ENCODE measurements at regions not wholly inside any gene's neighbourhood (a gene's known extent, or its start where the extent isn't known, plus 50 kb on each side); places are given as distances from the start of the nearest gene placed in this dataset.

DNA sequence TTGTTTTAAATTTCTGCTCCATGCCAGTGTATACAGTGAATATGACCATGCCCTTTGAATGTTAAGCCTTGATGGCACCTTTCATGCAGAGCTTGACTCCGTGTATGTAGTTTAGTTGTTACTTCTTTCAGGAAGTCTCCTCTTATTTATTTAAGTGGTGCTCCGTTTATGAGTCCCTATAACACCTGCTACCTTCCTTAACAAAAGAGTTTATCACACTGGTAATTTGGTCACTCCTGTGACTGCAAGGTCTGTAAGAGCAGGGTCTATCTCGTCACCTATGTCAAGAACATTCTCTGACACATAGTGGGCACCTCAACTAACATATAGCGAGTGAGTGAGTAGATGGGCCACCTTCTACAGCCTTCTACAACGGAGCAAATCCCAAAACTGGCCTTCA, 152.5 kb downstream of the CCDC34 start:
- intact Hi-C loops (cut with DNase I, micrococcal nuclease): no loop called here
- Mint-ChIP-seq H3K9me3 (ENCODE audit: low read depth) (no peaks in the 10 kb centered on the region), H3K4me1 (no peaks in the 10 kb centered on the region), H3K36me3 (ENCODE audit: low read depth) (no peaks in the 10 kb centered on the region), H3K27me3 (peaks cover 5% of the 10 kb centered on the region), H3K4me3 (no peak overlapping the region), H3K27ac (no peak overlapping the region)
- ChIA-PET POLR2A (no interaction called here), CTCF (interaction anchor here (1.6 kb wide), 1 partner anchor 275 kb away, joined by 3 read pairs; no protein-coding TSS in a partner anchor)
- ATAC-seq (no peak), DNase-seq (no peak)

DNA sequence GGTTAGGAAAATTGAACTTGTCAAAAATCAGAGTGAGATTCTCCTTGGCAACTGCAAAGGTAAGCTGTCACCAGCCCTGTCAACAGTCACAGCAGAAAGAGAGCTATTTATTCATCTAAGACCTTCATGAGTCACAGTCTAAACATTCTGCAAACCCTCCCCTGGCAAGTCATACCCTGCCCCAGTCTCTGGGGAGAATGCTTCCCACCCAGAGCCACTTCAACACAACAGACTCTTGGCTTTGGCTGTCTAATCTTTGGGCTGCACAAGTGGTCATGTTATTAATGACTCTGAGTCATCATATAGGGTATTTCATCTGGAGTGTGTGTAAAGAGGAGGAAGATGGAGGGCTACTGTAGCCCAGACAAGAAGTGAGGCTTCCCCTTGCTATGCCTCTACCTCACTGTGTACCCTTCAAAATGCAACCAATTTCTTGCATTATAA, 153.4 kb downstream of the CCDC34 start:
- intact Hi-C loops (cut with DNase I, micrococcal nuclease): no loop called here
- H3K27ac Mint-ChIP-seq: no peak overlapping the region
- DNase-seq (no peak), ATAC-seq (no peak)
- no peaks in the 10 kb centered on the region for H3K9me3 Mint-ChIP-seq (ENCODE audit: low read depth)
- H3K4me3 Mint-ChIP-seq: no peak overlapping the region
- no peaks in the 10 kb centered on the region for H3K36me3 Mint-ChIP-seq (ENCODE audit: low read depth)
- ChIA-PET POLR2A (no interaction called here), CTCF (interaction anchor here (1.6 kb wide), 1 partner anchor 276 kb away, joined by 3 read pairs; no protein-coding TSS in a partner anchor)
- no peaks in the 10 kb centered on the region for H3K4me1 Mint-ChIP-seq
- peaks cover 2% of the 10 kb centered on the region for H3K27me3 Mint-ChIP-seq

DNA sequence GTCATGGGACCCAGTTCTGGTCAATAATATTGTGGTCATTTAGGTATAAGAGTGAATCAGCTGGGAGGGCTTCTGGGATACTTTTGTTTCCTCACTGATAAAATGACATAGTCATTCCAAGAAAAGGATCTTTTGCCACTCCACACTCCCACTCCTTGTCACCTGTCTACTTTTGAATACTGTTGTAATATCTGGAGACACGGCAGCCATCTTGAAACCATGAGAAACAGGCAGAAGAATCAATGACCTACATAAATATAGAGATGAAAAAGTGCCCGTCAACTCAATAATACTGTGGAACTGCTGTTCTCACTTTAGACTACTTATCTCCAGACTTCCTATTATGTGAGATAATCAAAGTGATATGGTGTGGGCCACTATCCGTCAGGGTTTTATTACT, 154.2 kb downstream of the CCDC34 start:
- no peak overlapping the region for H3K4me3 Mint-ChIP-seq
- peaks cover 2% of the 10 kb centered on the region for H3K27me3 Mint-ChIP-seq
- ATAC-seq (no peak), DNase-seq (no peak)
- ChIA-PET POLR2A (no interaction called here), CTCF (interaction anchor here (0.8 kb wide), 1 partner anchor 284 kb away, joined by 4 read pairs; no protein-coding TSS in a partner anchor)
- no peaks in the 10 kb centered on the region for H3K36me3 Mint-ChIP-seq (ENCODE audit: low read depth)
- H3K9me3 Mint-ChIP-seq (ENCODE audit: low read depth): no peaks in the 10 kb centered on the region
- intact Hi-C loops (cut with DNase I, micrococcal nuclease): no loop called here
- no peaks in the 10 kb centered on the region for H3K4me1 Mint-ChIP-seq
- H3K27ac Mint-ChIP-seq: no peak overlapping the region

DNA sequence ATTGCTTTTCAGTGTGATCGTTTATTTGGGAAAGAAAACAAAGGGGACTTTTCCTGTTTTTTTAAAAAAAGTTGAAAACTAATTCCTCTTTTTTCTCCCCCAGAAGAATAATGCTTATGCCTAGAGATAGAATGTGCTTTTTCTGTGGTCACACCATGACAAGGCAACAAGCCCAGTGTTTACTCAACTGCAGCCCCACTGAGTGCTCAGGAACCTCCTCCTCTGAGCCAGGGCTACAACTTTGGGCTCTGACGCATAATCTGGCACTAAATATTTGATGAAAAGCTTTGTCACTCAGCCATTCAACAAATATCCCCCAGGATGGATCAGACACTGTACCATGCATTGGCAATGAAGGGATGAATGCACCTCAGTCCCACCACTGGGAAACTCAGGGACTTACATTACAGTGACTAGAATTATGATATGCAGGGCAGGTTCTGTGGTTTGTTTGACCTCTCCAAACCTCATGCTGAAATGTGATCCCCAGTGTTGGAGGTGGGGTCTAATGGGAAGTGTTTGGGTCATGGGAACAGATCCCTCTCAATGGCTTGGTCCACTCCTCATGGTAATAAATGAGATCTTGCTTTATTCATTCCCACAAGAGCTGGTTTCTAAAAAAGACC, 155.9 kb downstream of the CCDC34 start:
- Mint-ChIP-seq H3K27ac (no peak overlapping the region), H3K4me1 (no peaks in the 10 kb centered on the region), H3K9me3 (ENCODE audit: low read depth) (no peaks in the 10 kb centered on the region), H3K36me3 (ENCODE audit: low read depth) (no peaks in the 10 kb centered on the region), H3K27me3 (peaks cover 2% of the 10 kb centered on the region), H3K4me3 (no peak overlapping the region)
- DNase-seq (no peak), ATAC-seq (no peak)
- CTCF ChIA-PET: interaction anchor here (0.7 to 0.9 kb wide), 2 partner anchors 11 to 279 kb away, joined by 3 read pairs; no protein-coding TSS in a partner anchor
- POLR2A ChIA-PET: no interaction called here
- intact Hi-C loops (cut with DNase I, micrococcal nuclease): no loop called here

DNA sequence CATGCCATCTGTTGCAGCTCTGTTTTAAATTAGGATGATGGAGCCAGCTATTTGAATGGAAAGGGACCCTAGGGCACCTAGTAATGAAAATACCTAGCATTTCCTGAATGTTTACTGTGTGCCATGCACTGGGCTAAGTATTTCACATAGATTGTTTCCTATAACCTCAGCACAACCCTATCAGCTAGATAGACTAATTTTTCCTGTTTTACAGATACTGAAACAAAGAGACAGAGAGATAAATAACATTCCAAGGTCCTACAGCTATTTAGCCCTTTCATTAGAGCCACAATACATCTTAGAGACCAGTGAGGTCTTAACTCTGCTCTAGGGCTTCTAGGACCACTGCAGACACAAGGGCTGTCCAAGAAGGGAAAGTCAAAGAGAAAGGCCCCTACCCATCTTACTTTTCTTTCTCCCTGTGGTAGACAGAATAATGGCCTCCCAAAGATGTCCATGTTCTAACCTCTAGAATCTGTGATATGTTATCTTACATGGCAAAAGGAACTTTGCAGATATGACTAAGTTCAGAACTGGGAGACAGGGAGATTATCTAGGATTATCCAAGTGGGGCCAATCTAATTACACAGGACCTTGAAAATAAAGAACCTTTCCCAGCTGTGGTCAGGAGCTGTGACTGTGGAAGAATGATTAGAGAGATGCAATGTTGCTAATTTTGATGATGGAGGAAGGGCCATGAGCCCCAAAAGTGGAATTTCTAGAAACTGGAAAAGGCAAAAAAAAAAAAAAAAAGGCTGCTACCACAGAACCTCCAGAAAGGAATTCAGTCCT, 157.0 kb downstream of the CCDC34 start:
- POLR2A ChIA-PET: no interaction called here
- ATAC-seq (no peak), DNase-seq (no peak)
- Mint-ChIP-seq H3K4me1 (no peaks in the 10 kb centered on the region), H3K27ac (no peak overlapping the region), H3K9me3 (ENCODE audit: low read depth) (no peaks in the 10 kb centered on the region), H3K27me3 (peaks cover 3% of the 10 kb centered on the region), H3K36me3 (ENCODE audit: low read depth) (no peaks in the 10 kb centered on the region), H3K4me3 (no peak overlapping the region)
- CTCF ChIA-PET: no interaction called here
- intact Hi-C loops (cut with DNase I, micrococcal nuclease): no loop called here

DNA sequence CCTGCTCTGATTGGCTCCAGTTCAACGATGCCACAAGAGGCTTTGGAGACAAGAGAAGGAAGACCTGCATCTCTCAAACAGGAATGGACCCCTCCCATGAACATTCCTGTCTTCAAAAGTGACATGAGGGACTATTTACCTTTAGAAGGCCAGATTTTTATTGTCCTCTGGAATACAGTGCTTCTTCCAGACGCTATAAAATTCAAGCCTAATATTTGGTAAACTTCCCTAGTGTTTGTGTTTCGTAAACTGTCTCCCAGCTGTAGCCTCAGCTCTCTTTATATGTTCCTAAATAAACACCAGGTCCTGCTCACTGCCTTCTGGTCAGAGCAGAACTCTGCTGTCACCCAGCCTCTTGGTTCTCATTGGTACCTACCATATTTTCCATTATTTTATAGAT, 157.8 kb downstream of the CCDC34 start:
- Mint-ChIP-seq H3K4me3 (no peak overlapping the region), H3K27me3 (peaks cover 3% of the 10 kb centered on the region), H3K36me3 (ENCODE audit: low read depth) (no peaks in the 10 kb centered on the region), H3K27ac (no peak overlapping the region), H3K9me3 (ENCODE audit: low read depth) (no peaks in the 10 kb centered on the region), H3K4me1 (no peaks in the 10 kb centered on the region)
- POLR2A ChIA-PET: no interaction called here
- no peak for ATAC-seq
- intact Hi-C loops (cut with DNase I, micrococcal nuclease): no loop called here
- CTCF ChIA-PET: no interaction called here
- no peak for DNase-seq

DNA sequence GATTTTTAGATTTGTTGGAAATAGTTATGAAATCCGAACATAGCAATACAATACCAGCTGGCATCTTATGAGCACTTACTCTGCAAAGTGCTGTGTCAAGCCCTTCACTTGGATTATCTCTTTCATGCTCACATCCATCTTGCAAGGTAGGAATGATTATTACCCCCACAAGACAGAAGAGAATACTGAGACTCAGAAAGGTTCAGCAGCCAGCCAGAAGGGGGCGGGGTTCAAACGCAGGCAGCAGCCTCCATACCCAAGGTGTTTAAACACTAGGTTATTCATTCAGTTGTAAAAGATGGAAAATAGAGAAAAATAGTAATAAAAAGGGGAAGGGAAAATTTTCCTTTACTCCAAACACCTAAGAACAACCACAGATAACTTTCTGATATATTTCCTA, 158.5 kb downstream of the CCDC34 start:
- CTCF ChIA-PET: interaction anchor here (0.5 to 0.6 kb wide), 2 partner anchors 36 to 1863 kb away, joined by 3 read pairs; no protein-coding TSS in a partner anchor
- peaks cover 3% of the 10 kb centered on the region for H3K27me3 Mint-ChIP-seq
- H3K4me1 Mint-ChIP-seq: no peaks in the 10 kb centered on the region

DNA sequence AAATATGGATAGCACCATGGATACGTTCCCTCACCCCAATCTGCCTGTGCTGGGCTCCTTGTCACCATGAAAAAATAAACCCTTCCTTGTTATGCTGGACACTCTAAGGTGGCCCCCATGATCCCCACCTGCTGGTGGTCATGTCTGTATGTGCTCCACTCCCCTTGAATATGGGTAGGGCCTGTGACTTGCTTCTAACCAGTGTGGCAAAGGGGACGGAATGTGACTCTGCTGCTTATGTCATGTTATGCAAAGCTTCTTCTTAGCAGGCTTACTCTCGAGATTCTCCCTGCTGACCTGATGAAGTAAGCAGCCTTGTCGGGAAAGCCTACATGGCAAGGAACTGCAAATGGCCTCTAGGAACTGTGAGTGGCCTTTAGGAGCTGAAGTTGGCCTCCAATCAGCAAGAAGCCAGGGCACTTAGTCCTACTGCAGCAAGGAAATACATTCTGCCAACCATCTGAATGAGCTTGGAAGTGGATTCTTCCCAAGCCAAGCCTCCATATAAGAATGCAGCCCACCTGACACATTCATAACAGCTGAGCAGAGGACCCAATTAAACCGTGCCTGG, 159.9 kb downstream of the CCDC34 start:
- ATAC-seq: no peak
- no peaks in the 10 kb centered on the region for H3K9me3 Mint-ChIP-seq (ENCODE audit: low read depth)
- intact Hi-C loops (cut with DNase I, micrococcal nuclease): no loop called here
- H3K27me3 Mint-ChIP-seq: peaks cover 5% of the 10 kb centered on the region
- CTCF ChIA-PET: interaction anchor here (1.0 kb wide), 1 partner anchor 283 kb away, joined by 4 read pairs; no protein-coding TSS in a partner anchor
- H3K4me3 Mint-ChIP-seq: no peak overlapping the region
- H3K4me1 Mint-ChIP-seq: no peaks in the 10 kb centered on the region
- no peaks in the 10 kb centered on the region for H3K36me3 Mint-ChIP-seq (ENCODE audit: low read depth)
- no peak for DNase-seq
- POLR2A ChIA-PET: no interaction called here
- H3K27ac Mint-ChIP-seq: no peak overlapping the region

More for the DNA sequence above, 158.5 kb downstream of the CCDC34 start:
- POLR2A ChIA-PET: no interaction called here
- Mint-ChIP-seq H3K4me3 (no peak overlapping the region), H3K36me3 (ENCODE audit: low read depth) (no peaks in the 10 kb centered on the region), H3K27ac (no peak overlapping the region), H3K9me3 (ENCODE audit: low read depth) (no peaks in the 10 kb centered on the region)
- intact Hi-C loops (cut with DNase I, micrococcal nuclease): no loop called here
- ATAC-seq: no peak
- DNase-seq: peak; percentile 54

DNA sequence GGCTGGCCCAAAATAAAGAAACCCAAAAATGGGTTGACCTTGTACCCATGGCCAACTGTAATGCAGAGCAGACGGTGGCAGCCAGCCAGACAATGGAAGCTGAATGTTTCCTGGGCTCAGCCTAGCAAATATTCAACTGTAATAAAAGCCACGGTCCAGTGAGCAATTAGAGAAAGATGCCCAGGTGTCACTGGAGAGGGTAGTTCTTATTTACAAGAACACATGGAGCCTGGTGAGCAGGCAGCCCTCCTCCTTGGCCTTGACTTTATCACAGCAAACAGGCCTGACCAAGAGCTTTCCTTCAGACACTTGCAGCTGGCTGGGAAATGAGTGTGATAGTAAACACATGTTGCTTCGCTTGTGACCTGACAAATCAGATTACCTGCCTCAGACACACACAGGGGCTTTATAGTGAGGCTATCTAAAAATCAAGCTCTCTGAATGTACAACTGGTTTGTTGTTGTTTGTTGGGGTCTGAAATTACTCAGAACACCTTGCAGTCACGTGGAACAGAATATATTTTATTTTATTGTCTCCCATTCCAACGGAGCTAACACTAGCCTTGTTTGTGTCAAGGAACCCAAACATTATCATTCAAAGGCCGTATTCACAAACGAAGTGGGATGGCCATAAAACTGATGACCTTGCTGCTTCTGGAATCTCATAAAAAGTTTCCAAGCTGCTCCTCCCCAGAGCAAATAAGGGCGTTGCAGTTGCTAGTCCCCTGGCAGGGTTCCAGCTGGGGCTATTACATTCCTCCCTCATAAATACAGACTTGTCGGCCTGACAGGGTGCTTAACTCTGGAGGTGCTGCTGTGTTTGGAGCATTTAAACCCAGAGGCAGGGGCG, 161.1 kb downstream of the BBOX1 start:
- DNase-seq (no peak), ATAC-seq (no peak)
- ChIA-PET POLR2A (no interaction called here), CTCF (interaction anchor here (1.2 kb wide), 1 partner anchor 295 kb away, joined by 3 read pairs; no protein-coding TSS in a partner anchor)
- intact Hi-C loops (cut with DNase I, micrococcal nuclease): no loop called here
- peaks cover 5% of the 10 kb centered on the region for H3K27me3 Mint-ChIP-seq
- no peak overlapping the region for H3K4me3 Mint-ChIP-seq
- H3K4me1 Mint-ChIP-seq: no peaks in the 10 kb centered on the region
- no peaks in the 10 kb centered on the region for H3K9me3 Mint-ChIP-seq (ENCODE audit: low read depth)
- H3K27ac Mint-ChIP-seq: no peak overlapping the region
- no peaks in the 10 kb centered on the region for H3K36me3 Mint-ChIP-seq (ENCODE audit: low read depth)

DNA sequence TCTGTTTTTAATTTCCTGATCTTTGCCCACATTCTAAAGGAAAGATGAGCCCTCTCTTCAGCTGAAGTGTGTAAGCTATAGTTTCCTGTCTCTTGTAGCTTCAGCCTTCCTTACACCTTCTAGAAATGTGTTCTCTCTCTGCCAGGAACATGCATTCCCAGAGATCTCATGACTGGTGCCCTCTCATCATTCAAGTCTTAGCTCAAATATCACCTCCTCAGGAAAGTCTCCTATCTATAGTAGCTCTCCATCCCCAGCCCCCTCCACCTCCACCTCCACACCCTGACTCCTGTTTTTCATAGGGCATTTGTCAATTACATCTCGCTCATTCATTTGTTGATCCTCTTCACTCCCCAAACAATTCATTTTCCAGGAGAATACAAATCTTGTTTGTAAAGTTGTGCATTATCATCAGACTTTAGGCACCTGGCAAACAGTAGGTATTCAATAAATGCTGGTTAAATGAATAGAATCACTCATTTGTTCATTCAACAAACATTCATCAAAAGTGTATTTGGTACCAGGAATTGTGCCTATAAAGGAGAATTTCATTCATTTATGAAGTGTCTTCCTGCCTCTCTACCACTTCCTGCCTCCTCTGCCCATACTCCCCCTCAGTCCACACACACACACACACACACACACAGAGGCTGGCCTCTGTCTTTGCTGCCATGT, 160.3 kb downstream of the BBOX1 start:
- H3K9me3 Mint-ChIP-seq (ENCODE audit: low read depth): no peaks in the 10 kb centered on the region
- H3K27me3 Mint-ChIP-seq: peaks cover 5% of the 10 kb centered on the region
- H3K27ac Mint-ChIP-seq: no peak overlapping the region
- DNase-seq (no peak), ATAC-seq (no peak)
- POLR2A ChIA-PET: no interaction called here
- H3K4me3 Mint-ChIP-seq: no peak overlapping the region
- no peaks in the 10 kb centered on the region for H3K4me1 Mint-ChIP-seq
- CTCF ChIA-PET: interaction anchor here (1.2 to 2.0 kb wide), 2 partner anchors 285 to 296 kb away, joined by 3 to 10 read pairs; no protein-coding TSS in a partner anchor
- intact Hi-C loops (cut with DNase I, micrococcal nuclease): no loop called here
- H3K36me3 Mint-ChIP-seq (ENCODE audit: low read depth): no peaks in the 10 kb centered on the region
